ENCODE measurements at regions not wholly inside any gene's neighbourhood (a gene's known extent, or its start where the extent isn't known, plus 50 kb on each side); places are given as distances from the start of the nearest gene placed in this dataset.

DNA sequence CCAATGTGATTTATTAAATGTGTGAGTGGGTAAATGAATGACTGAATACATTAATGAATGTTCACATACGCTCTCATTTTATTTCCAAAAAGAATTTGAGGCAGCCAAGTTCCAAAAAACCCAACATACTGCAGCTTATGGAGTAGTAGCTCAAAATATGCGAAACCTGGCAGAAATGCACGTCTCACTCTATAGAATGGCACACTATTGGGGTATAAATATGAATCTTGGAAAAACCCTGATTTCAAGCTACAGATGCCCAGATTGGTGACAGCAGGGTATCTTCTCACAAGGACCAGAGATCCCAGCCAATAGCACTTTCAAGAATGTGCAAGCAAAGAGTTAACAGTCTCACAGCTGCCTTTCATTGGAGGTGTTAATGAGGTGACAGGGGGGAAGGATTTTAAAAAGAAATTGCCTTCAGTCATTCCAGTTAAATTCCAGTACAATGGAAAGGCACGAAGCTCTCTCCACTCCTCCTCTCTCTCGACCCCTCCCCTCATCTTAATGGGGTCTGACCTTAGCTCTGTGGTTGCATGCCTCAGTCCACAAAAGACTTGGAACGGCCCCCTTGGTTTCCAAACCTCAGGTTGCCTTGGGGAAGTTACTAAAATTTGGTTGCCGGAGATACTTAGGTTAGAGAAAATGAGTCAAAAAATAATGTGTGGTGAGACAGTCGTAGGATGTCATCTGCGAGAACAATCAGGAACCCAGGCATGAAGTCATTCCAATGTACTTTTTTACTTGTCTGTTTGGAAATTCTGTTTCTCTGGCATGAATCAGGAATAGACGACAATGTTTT, 307.4 kb downstream of the NFIB start:
- TF ChIP-seq, protein P1, sequence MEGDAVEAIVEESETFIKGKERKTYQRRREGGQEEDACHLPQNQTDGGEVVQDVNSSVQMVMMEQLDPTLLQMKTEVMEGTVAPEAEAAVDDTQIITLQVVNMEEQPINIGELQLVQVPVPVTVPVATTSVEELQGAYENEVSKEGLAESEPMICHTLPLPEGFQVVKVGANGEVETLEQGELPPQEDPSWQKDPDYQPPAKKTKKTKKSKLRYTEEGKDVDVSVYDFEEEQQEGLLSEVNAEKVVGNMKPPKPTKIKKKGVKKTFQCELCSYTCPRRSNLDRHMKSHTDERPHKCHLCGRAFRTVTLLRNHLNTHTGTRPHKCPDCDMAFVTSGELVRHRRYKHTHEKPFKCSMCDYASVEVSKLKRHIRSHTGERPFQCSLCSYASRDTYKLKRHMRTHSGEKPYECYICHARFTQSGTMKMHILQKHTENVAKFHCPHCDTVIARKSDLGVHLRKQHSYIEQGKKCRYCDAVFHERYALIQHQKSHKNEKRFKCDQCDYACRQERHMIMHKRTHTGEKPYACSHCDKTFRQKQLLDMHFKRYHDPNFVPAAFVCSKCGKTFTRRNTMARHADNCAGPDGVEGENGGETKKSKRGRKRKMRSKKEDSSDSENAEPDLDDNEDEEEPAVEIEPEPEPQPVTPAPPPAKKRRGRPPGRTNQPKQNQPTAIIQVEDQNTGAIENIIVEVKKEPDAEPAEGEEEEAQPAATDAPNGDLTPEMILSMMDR (IDR thresholded peaks at IDR 0.05; ENCODE audit: low read length): no peak
- TF ChIP-seq EZH2phosphoT487 (IDR thresholded peaks at IDR 0.05; ENCODE audit: low read length): no peak
- TF ChIP-seq EZH2 (optimal IDR thresholded peaks at IDR 0.05; ENCODE audit: low read depth, low read length): no peak
